Thoracic aorta (tissue), 2 donors: ENCODE measurements at regions not wholly inside any gene's neighbourhood (a gene's known extent, or its start where the extent isn't known, plus 50 kb on each side); places are given as distances from the start of the nearest gene placed in this dataset.

Experiments used
- ATAC-seq: fragments of 150-250 bp; one replicate; pipeline ENCODE4 v1.8.0; 2017; ENCODE audit warnings: low read depth; ENCODE audit not compliant: insufficient number of reproducible peaks, low FRiP score
- DNase-seq: peaks from one replicate; pipeline ENCODE4 v3.0.0-alpha.2; 2020; ENCODE audit warnings: low spot score
- H3K27ac ChIP-seq, 2 donors: fragments of 200-600 bp; sonication (generic); 1 replicate in 1 of 2; 2 replicates in 1 of 2; pipeline ENCODE4 v1.5.1; 2016; ENCODE audit warnings: mild to moderate bottlenecking in 2 of 2, moderate library complexity in 2 of 2
- H3K27me3 ChIP-seq: fragments of 200-600 bp; sonication (generic); replicated peaks from 2 replicates; pipeline ENCODE4 v1.6.0; 2016; ENCODE audit warnings: mild to moderate bottlenecking; ENCODE audit not compliant: insufficient read depth
- H3K36me3 ChIP-seq: fragments of 200-600 bp; sonication (generic); one replicate; pipeline ENCODE4 v1.5.1; 2016
- H3K4me1 ChIP-seq, 2 donors: fragments of 200-600 bp; sonication (generic); 1 replicate in 1 of 2; 2 replicates in 1 of 2; pipeline versions ENCODE4 v1.5.1 to v1.6.0; 2016; ENCODE audit warnings: low read depth in 2 of 2, mild to moderate bottlenecking in 1 of 2; ENCODE audit not compliant: control insufficient read depth in 1 of 2
- H3K4me3 ChIP-seq: fragments of 200-600 bp; sonication (generic); 2 replicates; pipeline ENCODE4 v1.5.1; 2016; ENCODE audit warnings: mild to moderate bottlenecking
- H3K9me3 ChIP-seq: fragments of 200-600 bp; sonication (generic); 2 replicates; pipeline ENCODE4 v1.5.1; 2016
- TF ChIP-seq, protein P1 (sequence below): fragments of 200-600 bp; sonication (generic); IDR thresholded peaks from one replicate; pipeline ENCODE4 v1.5.1; 2019; ENCODE audit warnings: antibody characterized with exemption

- DNase-seq = no peak
- ATAC-seq = no peak
- H3K36me3 ChIP-seq = no peaks in the 10 kb centered on the region
- no peaks in the 10 kb centered on the region for H3K27me3 ChIP-seq
- no peaks in the 10 kb centered on the region for H3K9me3 ChIP-seq
- no peaks in the 10 kb centered on the region for H3K4me1 ChIP-seq
- no peak overlapping the region for H3K4me3 ChIP-seq
- TF ChIP-seq, protein P1, sequence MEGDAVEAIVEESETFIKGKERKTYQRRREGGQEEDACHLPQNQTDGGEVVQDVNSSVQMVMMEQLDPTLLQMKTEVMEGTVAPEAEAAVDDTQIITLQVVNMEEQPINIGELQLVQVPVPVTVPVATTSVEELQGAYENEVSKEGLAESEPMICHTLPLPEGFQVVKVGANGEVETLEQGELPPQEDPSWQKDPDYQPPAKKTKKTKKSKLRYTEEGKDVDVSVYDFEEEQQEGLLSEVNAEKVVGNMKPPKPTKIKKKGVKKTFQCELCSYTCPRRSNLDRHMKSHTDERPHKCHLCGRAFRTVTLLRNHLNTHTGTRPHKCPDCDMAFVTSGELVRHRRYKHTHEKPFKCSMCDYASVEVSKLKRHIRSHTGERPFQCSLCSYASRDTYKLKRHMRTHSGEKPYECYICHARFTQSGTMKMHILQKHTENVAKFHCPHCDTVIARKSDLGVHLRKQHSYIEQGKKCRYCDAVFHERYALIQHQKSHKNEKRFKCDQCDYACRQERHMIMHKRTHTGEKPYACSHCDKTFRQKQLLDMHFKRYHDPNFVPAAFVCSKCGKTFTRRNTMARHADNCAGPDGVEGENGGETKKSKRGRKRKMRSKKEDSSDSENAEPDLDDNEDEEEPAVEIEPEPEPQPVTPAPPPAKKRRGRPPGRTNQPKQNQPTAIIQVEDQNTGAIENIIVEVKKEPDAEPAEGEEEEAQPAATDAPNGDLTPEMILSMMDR = no peak
- H3K27ac ChIP-seq = no peak overlapping the region
These were observed 551.4 kb upstream of the MGMT start for GRCh38 chr10:128915630-128916029.

DNA sequence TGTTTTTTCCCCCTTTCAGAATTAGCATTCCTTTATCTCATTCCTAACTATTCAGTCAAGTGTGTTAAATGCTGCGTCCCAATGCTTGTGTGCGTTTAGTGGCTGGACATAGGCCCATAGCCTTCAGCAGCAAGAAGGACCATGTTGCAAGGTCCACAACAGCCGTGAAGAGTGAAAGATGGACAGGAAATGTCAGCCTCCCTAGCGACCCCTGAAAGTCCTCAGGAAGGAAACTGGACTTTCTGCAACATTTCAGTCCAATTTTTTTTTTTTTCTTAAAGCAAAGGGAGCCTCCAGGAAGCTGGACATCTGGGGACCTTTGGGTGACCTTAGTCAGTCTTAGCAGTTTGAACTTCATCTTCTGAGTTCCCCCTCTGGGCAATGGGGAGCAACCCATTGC, 550.7 kb upstream of the MGMT start:
- no peaks in the 10 kb centered on the region for H3K9me3 ChIP-seq
- DNase-seq = no peak
- no peak overlapping the region for H3K4me3 ChIP-seq
- no peaks in the 10 kb centered on the region for H3K4me1 ChIP-seq
- no peak overlapping the region for H3K27ac ChIP-seq
- ATAC-seq = no peak
- H3K36me3 ChIP-seq = no peaks in the 10 kb centered on the region
- H3K27me3 ChIP-seq = no peaks in the 10 kb centered on the region
- TF ChIP-seq, protein P1 = no peak

GRCh38 chr10:128921389-128922022, 545.5 kb upstream of the MGMT start:
- no peaks in the 10 kb centered on the region for H3K4me1 ChIP-seq
- H3K36me3 ChIP-seq = no peaks in the 10 kb centered on the region
- DNase-seq = no peak
- no peak overlapping the region for H3K4me3 ChIP-seq
- H3K27me3 ChIP-seq = no peaks in the 10 kb centered on the region
- no peak overlapping the region for H3K27ac ChIP-seq
- H3K9me3 ChIP-seq = no peaks in the 10 kb centered on the region
- ATAC-seq = no peak
- TF ChIP-seq, protein P1 = no peak

- H3K27ac ChIP-seq = no peak overlapping the region
- ATAC-seq (no peak), DNase-seq (no peak)
- no peak overlapping the region for H3K4me3 ChIP-seq
- H3K4me1 ChIP-seq = no peaks in the 10 kb centered on the region
- no peaks in the 10 kb centered on the region for H3K9me3 ChIP-seq
- no peaks in the 10 kb centered on the region for H3K36me3 ChIP-seq
- TF ChIP-seq, protein P1 = no peak
- H3K27me3 ChIP-seq = no peaks in the 10 kb centered on the region
These were observed 544.9 kb upstream of the MGMT start for GRCh38 chr10:128922172-128922571.

DNA sequence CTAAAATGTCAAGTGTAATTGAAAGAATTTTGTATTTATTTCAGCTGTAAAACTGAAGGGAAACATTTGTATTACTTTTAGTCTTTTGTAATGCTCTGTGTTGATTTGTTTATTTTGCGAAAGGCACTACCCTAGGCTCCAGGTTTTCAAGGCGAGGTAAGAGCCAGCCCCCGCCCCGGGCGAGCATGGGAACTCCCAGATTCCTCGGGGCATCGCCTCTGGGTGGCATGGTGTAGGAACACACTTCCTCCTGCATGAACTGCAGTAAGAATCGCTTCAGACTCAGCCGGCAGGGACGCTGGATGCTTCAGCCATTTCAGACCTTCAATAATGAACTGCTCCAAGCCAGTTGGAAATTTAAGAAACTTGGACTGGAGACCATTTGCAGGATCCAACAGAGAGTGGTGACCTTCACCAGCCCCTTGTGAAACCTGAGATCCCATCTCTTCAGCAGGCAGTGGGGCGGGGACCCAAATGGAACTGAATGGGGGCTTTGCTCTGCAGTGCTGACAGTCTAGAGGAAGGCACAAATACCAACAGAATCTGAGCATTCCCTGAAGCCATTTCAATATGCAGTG, 544.3 kb upstream of the MGMT start:
- Histone ChIP-seq H3K36me3 (no peaks in the 10 kb centered on the region), H3K27me3 (no peaks in the 10 kb centered on the region), H3K27ac (no peak overlapping the region), H3K4me3 (no peak overlapping the region), H3K4me1 (no peaks in the 10 kb centered on the region), H3K9me3 (no peaks in the 10 kb centered on the region)
- TF ChIP-seq, protein P1 = no peak
- ATAC-seq (no peak), DNase-seq (no peak)
